ENCODE measurements at regions not wholly inside any gene's neighbourhood (a gene's known extent, or its start where the extent isn't known, plus 50 kb on each side); places are given as distances from the start of the nearest gene placed in this dataset.

DNA sequence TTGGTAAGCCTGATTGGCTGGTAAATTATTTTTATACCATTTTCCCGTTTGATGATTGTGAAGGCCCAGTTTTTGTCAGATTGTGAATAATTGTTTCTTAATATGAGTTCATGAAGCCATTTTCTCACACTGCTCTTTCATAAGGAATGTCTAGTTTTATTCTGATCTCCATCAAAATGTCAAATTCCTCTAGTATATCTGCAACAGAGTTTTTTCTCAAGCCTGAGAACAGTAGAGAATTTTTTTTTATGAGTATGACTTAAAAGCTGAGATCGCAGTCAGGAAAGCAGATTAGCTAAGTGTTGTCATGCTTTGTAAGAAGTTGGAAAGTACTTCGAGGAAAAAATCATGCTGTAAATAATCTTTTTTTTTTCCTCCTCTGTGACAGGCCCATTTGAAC, 484.9 kb upstream of the ATP2B1 start:
- no peak overlapping the region for H3K9ac ChIP-seq (ENCODE audit: low read depth in 1 of 2, low read length in 2 of 2)
- H3K4me3 ChIP-seq (ENCODE audit: low read depth in 1 of 3, low read length in 3 of 3): no peak overlapping the region
- TF ChIP-seq FOXA2 (IDR thresholded peaks at IDR 0.05) (no peak), YY1 (IDR thresholded peaks at IDR 0.05) (no peak), RAD21 (IDR thresholded peaks at IDR 0.05) (no peak), EGR1 (IDR thresholded peaks at IDR 0.05; ENCODE audit: low read depth in 2 of 2) (no peak), GABPA (IDR thresholded peaks at IDR 0.05 in 1 of 2, conservative IDR thresholded peaks at IDR 0.05 in 1 of 2) (no peak), JUND (IDR thresholded peaks at IDR 0.05) (no peak), NR2F2 (IDR thresholded peaks at IDR 0.05) (no peak), TAF1 (conservative IDR thresholded peaks at IDR 0.05) (no peak), HNF4G (IDR thresholded peaks at IDR 0.05) (no peak), HNF4A (conservative IDR thresholded peaks at IDR 0.05) (no peak)
- TF ChIP-seq, protein P1, sequence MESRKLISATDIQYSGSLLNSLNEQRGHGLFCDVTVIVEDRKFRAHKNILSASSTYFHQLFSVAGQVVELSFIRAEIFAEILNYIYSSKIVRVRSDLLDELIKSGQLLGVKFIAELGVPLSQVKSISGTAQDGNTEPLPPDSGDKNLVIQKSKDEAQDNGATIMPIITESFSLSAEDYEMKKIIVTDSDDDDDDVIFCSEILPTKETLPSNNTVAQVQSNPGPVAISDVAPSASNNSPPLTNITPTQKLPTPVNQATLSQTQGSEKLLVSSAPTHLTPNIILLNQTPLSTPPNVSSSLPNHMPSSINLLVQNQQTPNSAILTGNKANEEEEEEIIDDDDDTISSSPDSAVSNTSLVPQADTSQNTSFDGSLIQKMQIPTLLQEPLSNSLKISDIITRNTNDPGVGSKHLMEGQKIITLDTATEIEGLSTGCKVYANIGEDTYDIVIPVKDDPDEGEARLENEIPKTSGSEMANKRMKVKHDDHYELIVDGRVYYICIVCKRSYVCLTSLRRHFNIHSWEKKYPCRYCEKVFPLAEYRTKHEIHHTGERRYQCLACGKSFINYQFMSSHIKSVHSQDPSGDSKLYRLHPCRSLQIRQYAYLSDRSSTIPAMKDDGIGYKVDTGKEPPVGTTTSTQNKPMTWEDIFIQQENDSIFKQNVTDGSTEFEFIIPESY (IDR thresholded peaks at IDR 0.05): no peak
- TF ChIP-seq, protein P2, sequence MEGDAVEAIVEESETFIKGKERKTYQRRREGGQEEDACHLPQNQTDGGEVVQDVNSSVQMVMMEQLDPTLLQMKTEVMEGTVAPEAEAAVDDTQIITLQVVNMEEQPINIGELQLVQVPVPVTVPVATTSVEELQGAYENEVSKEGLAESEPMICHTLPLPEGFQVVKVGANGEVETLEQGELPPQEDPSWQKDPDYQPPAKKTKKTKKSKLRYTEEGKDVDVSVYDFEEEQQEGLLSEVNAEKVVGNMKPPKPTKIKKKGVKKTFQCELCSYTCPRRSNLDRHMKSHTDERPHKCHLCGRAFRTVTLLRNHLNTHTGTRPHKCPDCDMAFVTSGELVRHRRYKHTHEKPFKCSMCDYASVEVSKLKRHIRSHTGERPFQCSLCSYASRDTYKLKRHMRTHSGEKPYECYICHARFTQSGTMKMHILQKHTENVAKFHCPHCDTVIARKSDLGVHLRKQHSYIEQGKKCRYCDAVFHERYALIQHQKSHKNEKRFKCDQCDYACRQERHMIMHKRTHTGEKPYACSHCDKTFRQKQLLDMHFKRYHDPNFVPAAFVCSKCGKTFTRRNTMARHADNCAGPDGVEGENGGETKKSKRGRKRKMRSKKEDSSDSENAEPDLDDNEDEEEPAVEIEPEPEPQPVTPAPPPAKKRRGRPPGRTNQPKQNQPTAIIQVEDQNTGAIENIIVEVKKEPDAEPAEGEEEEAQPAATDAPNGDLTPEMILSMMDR (IDR thresholded peaks at IDR 0.05; ENCODE audit: low read depth, low read length, missing input control): no peak
- TF ChIP-seq, protein P3, sequence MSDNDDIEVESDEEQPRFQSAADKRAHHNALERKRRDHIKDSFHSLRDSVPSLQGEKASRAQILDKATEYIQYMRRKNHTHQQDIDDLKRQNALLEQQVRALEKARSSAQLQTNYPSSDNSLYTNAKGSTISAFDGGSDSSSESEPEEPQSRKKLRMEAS (IDR thresholded peaks at IDR 0.05): no peak
- TF ChIP-seq, protein P4, sequence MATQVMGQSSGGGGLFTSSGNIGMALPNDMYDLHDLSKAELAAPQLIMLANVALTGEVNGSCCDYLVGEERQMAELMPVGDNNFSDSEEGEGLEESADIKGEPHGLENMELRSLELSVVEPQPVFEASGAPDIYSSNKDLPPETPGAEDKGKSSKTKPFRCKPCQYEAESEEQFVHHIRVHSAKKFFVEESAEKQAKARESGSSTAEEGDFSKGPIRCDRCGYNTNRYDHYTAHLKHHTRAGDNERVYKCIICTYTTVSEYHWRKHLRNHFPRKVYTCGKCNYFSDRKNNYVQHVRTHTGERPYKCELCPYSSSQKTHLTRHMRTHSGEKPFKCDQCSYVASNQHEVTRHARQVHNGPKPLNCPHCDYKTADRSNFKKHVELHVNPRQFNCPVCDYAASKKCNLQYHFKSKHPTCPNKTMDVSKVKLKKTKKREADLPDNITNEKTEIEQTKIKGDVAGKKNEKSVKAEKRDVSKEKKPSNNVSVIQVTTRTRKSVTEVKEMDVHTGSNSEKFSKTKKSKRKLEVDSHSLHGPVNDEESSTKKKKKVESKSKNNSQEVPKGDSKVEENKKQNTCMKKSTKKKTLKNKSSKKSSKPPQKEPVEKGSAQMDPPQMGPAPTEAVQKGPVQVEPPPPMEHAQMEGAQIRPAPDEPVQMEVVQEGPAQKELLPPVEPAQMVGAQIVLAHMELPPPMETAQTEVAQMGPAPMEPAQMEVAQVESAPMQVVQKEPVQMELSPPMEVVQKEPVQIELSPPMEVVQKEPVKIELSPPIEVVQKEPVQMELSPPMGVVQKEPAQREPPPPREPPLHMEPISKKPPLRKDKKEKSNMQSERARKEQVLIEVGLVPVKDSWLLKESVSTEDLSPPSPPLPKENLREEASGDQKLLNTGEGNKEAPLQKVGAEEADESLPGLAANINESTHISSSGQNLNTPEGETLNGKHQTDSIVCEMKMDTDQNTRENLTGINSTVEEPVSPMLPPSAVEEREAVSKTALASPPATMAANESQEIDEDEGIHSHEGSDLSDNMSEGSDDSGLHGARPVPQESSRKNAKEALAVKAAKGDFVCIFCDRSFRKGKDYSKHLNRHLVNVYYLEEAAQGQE (IDR thresholded peaks at IDR 0.05): no peak
- H3K9me3 ChIP-seq (ENCODE audit: control insufficient read depth in 4 of 4, low read length in 3 of 4): no peaks in the 10 kb centered on the region
- no peaks in the 10 kb centered on the region for H3K27me3 ChIP-seq (ENCODE audit: control insufficient read depth in 4 of 4, insufficient read depth in 4 of 4, low read length in 3 of 4)
- DNase-seq (ENCODE audit: low spot score): no peak
- no peaks in the 10 kb centered on the region for H3K4me1 ChIP-seq (ENCODE audit: control insufficient read depth in 4 of 4, insufficient read depth in 4 of 4, low read length in 3 of 4)
- H3K27ac ChIP-seq (ENCODE audit: low read depth in 1 of 2, low read length in 2 of 2): no peak overlapping the region
- 66% methylated on average over 3 of the region's 3 CpGs for WGBS
- H3K36me3 ChIP-seq (ENCODE audit: control insufficient read depth in 4 of 4, insufficient read depth in 3 of 4, low read depth in 1 of 4, low read length in 3 of 4): no peaks in the 10 kb centered on the region

DNA sequence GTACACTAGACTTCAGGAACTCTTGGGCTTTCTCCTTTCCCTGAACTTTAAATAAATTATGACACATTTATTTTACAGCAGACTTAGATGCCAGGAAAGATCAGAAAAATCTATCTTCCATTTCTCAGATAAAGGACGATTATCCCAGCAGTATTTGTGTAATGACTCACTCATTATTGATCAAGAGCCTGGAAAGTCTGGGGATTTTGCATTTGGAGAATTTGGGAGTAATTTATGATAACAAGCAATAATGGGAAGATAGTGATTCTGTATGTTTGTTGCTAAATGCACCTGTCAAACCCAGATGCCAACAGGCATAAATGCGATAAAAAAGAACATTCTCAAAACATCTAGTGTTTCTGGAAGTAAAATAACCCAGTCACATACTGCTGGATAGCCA, 480.2 kb upstream of the ATP2B1 start:
- DNase-seq (ENCODE audit: low spot score): no peak
- H3K4me3 ChIP-seq (ENCODE audit: low read depth in 1 of 3, low read length in 3 of 3): no peak overlapping the region
- H3K9me3 ChIP-seq (ENCODE audit: control insufficient read depth in 4 of 4, low read length in 3 of 4): no peaks in the 10 kb centered on the region
- 56% methylated on average over 2 of the region's 2 CpGs for WGBS
- H3K9ac ChIP-seq (ENCODE audit: low read depth in 1 of 2, low read length in 2 of 2): no peak overlapping the region
- TF ChIP-seq NR2F2 (IDR thresholded peaks at IDR 0.05): no peak
- TF ChIP-seq, protein P1 (IDR thresholded peaks at IDR 0.05): no peak
- TF ChIP-seq RAD21 (IDR thresholded peaks at IDR 0.05): no peak
- no peak for TF ChIP-seq FOXA1 (IDR thresholded peaks at IDR 0.05)
- no peak for TF ChIP-seq GABPA (IDR thresholded peaks at IDR 0.05 in 1 of 2, conservative IDR thresholded peaks at IDR 0.05 in 1 of 2)
- TF ChIP-seq, protein P4 (IDR thresholded peaks at IDR 0.05): no peak
- TF ChIP-seq EGR1 (IDR thresholded peaks at IDR 0.05; ENCODE audit: low read depth in 2 of 2): no peak
- TF ChIP-seq FOXA2 (IDR thresholded peaks at IDR 0.05): no peak
- TF ChIP-seq RXRA (IDR thresholded peaks at IDR 0.05): no peak
- TF ChIP-seq, protein P5, sequence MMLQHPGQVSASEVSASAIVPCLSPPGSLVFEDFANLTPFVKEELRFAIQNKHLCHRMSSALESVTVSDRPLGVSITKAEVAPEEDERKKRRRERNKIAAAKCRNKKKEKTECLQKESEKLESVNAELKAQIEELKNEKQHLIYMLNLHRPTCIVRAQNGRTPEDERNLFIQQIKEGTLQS (IDR thresholded peaks at IDR 0.05): no peak
- TF ChIP-seq YY1 (IDR thresholded peaks at IDR 0.05): no peak
- TF ChIP-seq TAF1 (conservative IDR thresholded peaks at IDR 0.05): no peak
- TF ChIP-seq SP1 (IDR thresholded peaks at IDR 0.05): no peak
- no peak for TF ChIP-seq HNF4G (IDR thresholded peaks at IDR 0.05)
- no peak for TF ChIP-seq JUND (IDR thresholded peaks at IDR 0.05)
- H3K36me3 ChIP-seq (ENCODE audit: control insufficient read depth in 4 of 4, insufficient read depth in 3 of 4, low read depth in 1 of 4, low read length in 3 of 4): no peaks in the 10 kb centered on the region
- H3K27ac ChIP-seq (ENCODE audit: low read depth in 1 of 2, low read length in 2 of 2): no peak overlapping the region
- no peaks in the 10 kb centered on the region for H3K27me3 ChIP-seq (ENCODE audit: control insufficient read depth in 4 of 4, insufficient read depth in 4 of 4, low read length in 3 of 4)
- H3K4me1 ChIP-seq (ENCODE audit: control insufficient read depth in 4 of 4, insufficient read depth in 4 of 4, low read length in 3 of 4): no peaks in the 10 kb centered on the region
